Neural cell (in vitro differentiated cells): ENCODE measurements at regions not wholly inside any gene's neighbourhood (a gene's known extent, or its start where the extent isn't known, plus 50 kb on each side); places are given as distances from the start of the nearest gene placed in this dataset.

Experiments
- H2AFZ ChIP-seq: fragments of 200-600, 300-800 bp; sonication (generic), shearing (Covaris generic); 2 replicates; pipeline ENCODE4 v1.6.0; 2014; ENCODE audit warnings: low read depth, mild to moderate bottlenecking, antibody characterized with exemption, low read length, moderate library complexity
- H3F3A ChIP-seq: fragments of 200-600 bp; shearing (Covaris generic); 2 replicates; pipeline ENCODE4 v1.6.1; 2016; ENCODE audit warnings: mild to moderate bottlenecking, moderate library complexity, mixed read lengths, antibody characterized with exemption, low read length; ENCODE audit not compliant: insufficient read depth, poor library complexity, severe bottlenecking
- H3K27ac ChIP-seq: fragments of 200-600, 300-800 bp; sonication (generic), shearing (Covaris generic); 2 replicates; pipeline ENCODE4 v1.5.1; 2014; ENCODE audit warnings: mild to moderate bottlenecking, low read length, moderate library complexity
- H3K27me3 ChIP-seq: fragments of 300-800, 200-600 bp; sonication (generic), shearing (Covaris generic); 2 replicates; pipeline ENCODE4 v1.6.0; 2014; ENCODE audit warnings: mild to moderate bottlenecking, low read depth, low read length, moderate library complexity; ENCODE audit not compliant: insufficient read depth
- H3K36me3 ChIP-seq: fragments of 300-800, 200-600 bp; sonication (generic), shearing (Covaris generic); 2 replicates; pipeline ENCODE4 v1.5.1; 2014; ENCODE audit warnings: mild to moderate bottlenecking, antibody characterized with exemption, low read length, moderate library complexity; ENCODE audit not compliant: insufficient read depth
- H3K4me2 ChIP-seq: fragments of 300-800, 200-600 bp; sonication (generic), shearing (Covaris generic); 2 replicates; pipeline ENCODE4 v1.6.0; 2014; ENCODE audit warnings: mild to moderate bottlenecking, low read length
- H3K4me3 ChIP-seq: fragments of 300-800, 200-600 bp; sonication (generic), shearing (Covaris generic); 2 replicates; pipeline ENCODE4 v1.5.1; 2014; ENCODE audit warnings: mild to moderate bottlenecking, low read length, moderate library complexity
- H3K79me2 ChIP-seq: fragments of 200-600 bp; shearing (Covaris generic); replicated peaks from 2 replicates; pipeline ENCODE4 v1.6.0; 2014; ENCODE audit warnings: mild to moderate bottlenecking, low read length, moderate library complexity; ENCODE audit not compliant: insufficient read depth
- H3K9ac ChIP-seq: fragments of 300-800, 200-600 bp; sonication (generic), shearing (Covaris generic); 2 replicates; pipeline ENCODE4 v1.6.1; 2016; ENCODE audit warnings: mild to moderate bottlenecking, low read length, mixed read lengths
- H3K9me2 ChIP-seq: fragments of 200-600 bp; shearing (Covaris generic); 2 replicates; pipeline ENCODE4 v1.6.1; 2016; ENCODE audit warnings: mild to moderate bottlenecking, low read length, mixed read lengths; ENCODE audit not compliant: insufficient read depth
- H3K9me3 ChIP-seq: fragments of 200-600, 300-800 bp; sonication (generic), shearing (Covaris generic); 2 replicates; pipeline ENCODE4 v1.6.1; 2016; ENCODE audit warnings: mild to moderate bottlenecking, mixed run types, low read length, moderate library complexity, mixed read lengths
- H4K20me1 ChIP-seq: fragments of 200-600 bp; shearing (Covaris generic); 2 replicates; pipeline ENCODE4 v1.6.1; 2016; ENCODE audit warnings: mild to moderate bottlenecking, mixed run types; ENCODE audit not compliant: insufficient read depth
- EP300 ChIP-seq: fragments of 450-650 bp; conservative IDR thresholded peaks from 2 replicates; pipeline ENCODE4 v1.6.1; 2014; ENCODE audit warnings: antibody characterized with exemption, mild to moderate bottlenecking, moderate library complexity; ENCODE audit not compliant: poor library complexity, severe bottlenecking
- EZH2 ChIP-seq: fragments of 200-600, 300-800 bp; shearing (Covaris generic), sonication (generic); IDR thresholded peaks from 2 replicates; pipeline ENCODE4 v1.6.1; 2014; ENCODE audit warnings: antibody characterized with exemption, low read length, borderline replicate concordance, mild to moderate bottlenecking; ENCODE audit not compliant: insufficient read depth, poor library complexity, severe bottlenecking
- MXI1 ChIP-seq: fragments of 450-650 bp; conservative IDR thresholded peaks from 2 replicates; pipeline ENCODE4 v1.6.1; 2014; ENCODE audit warnings: antibody characterized with exemption, mild to moderate bottlenecking; ENCODE audit not compliant: poor library complexity, severe bottlenecking
- POLR2AphosphoS5 ChIP-seq: IDR thresholded peaks from 2 replicates; pipeline ENCODE4 v1.6.1; 2012
- RAD21 ChIP-seq: fragments of 450-650 bp; conservative IDR thresholded peaks from 2 replicates; pipeline ENCODE4 v1.6.1; 2014; ENCODE audit warnings: antibody characterized with exemption, mild to moderate bottlenecking, moderate library complexity
- REST ChIP-seq: IDR thresholded peaks from 2 replicates; pipeline ENCODE4 v1.6.1; 2012; ENCODE audit warnings: borderline replicate concordance
- SMC3 ChIP-seq: fragments of 450-650 bp; conservative IDR thresholded peaks from 2 replicates; pipeline ENCODE4 v1.6.1; 2014; ENCODE audit warnings: antibody characterized with exemption, mild to moderate bottlenecking, moderate library complexity; ENCODE audit not compliant: poor library complexity
- TAF1 ChIP-seq: IDR thresholded peaks from 2 replicates; pipeline ENCODE4 v1.6.1; 2012; ENCODE audit warnings: low read depth
- TF ChIP-seq, protein P1 (sequence below): fragments of 450-650 bp; IDR thresholded peaks from 2 replicates; pipeline ENCODE4 v1.5.1; 2014; ENCODE audit warnings: antibody characterized with exemption, mild to moderate bottlenecking, moderate library complexity; ENCODE audit not compliant: poor library complexity, severe bottlenecking

DNA sequence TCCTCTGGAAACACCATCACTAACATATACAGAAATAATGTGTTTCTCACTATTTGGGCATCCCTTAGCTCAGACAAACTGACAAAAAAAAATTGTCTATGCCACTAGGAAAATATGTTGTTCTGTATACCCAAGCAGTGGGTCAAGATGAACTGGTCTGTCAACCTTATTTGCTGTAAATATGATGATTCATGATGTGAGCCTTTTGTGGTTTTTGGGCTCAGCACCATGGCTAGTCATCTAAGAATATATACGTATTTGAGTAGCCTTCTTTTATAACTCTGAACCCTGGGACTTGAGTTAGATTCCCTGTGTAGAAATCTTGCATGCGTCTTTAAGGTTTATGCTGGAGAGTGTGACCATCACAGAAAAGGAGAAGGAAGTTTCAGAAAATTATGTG lies 841.6 kb downstream of the CDY2B start:
- H3K27ac ChIP-seq: no peak overlapping the region
- H3K9ac ChIP-seq: no peak overlapping the region
- no peaks in the 10 kb centered on the region for H3K27me3 ChIP-seq
- no peak for TF ChIP-seq SMC3
- no peak for TF ChIP-seq REST
- TF ChIP-seq TAF1: no peak
- TF ChIP-seq, protein P1, sequence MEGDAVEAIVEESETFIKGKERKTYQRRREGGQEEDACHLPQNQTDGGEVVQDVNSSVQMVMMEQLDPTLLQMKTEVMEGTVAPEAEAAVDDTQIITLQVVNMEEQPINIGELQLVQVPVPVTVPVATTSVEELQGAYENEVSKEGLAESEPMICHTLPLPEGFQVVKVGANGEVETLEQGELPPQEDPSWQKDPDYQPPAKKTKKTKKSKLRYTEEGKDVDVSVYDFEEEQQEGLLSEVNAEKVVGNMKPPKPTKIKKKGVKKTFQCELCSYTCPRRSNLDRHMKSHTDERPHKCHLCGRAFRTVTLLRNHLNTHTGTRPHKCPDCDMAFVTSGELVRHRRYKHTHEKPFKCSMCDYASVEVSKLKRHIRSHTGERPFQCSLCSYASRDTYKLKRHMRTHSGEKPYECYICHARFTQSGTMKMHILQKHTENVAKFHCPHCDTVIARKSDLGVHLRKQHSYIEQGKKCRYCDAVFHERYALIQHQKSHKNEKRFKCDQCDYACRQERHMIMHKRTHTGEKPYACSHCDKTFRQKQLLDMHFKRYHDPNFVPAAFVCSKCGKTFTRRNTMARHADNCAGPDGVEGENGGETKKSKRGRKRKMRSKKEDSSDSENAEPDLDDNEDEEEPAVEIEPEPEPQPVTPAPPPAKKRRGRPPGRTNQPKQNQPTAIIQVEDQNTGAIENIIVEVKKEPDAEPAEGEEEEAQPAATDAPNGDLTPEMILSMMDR: no peak
- TF ChIP-seq RAD21: no peak
- TF ChIP-seq MXI1: no peak
- TF ChIP-seq EP300: no peak
- TF ChIP-seq POLR2AphosphoS5: no peak
- no peak for TF ChIP-seq EZH2
- H4K20me1 ChIP-seq: no peaks in the 10 kb centered on the region
- no peaks in the 10 kb centered on the region for H3K9me3 ChIP-seq
- H3K4me3 ChIP-seq: no peak overlapping the region
- no peaks in the 10 kb centered on the region for H3K36me3 ChIP-seq
- no peaks in the 10 kb centered on the region for H3K9me2 ChIP-seq
- no peak overlapping the region for H2AFZ ChIP-seq
- H3K4me2 ChIP-seq: no peak overlapping the region
- no peaks in the 10 kb centered on the region for H3K79me2 ChIP-seq
- H3F3A ChIP-seq: no peaks in the 10 kb centered on the region

- no peaks in the 10 kb centered on the region for H3F3A ChIP-seq
- no peak overlapping the region for H3K27ac ChIP-seq
- no peak overlapping the region for H3K9ac ChIP-seq
- H3K79me2 ChIP-seq: no peaks in the 10 kb centered on the region
- H3K36me3 ChIP-seq: no peaks in the 10 kb centered on the region
- TF ChIP-seq EZH2: no peak
- TF ChIP-seq SMC3: no peak
- TF ChIP-seq REST: no peak
- no peak for TF ChIP-seq POLR2AphosphoS5
- no peak for TF ChIP-seq MXI1
- TF ChIP-seq, protein P1: no peak
- TF ChIP-seq TAF1: no peak
- TF ChIP-seq EP300: no peak
- no peak for TF ChIP-seq RAD21
- H3K9me2 ChIP-seq: no peaks in the 10 kb centered on the region
- H2AFZ ChIP-seq: no peak overlapping the region
- no peak overlapping the region for H3K4me2 ChIP-seq
- H3K4me3 ChIP-seq: no peak overlapping the region
- H3K27me3 ChIP-seq: no peaks in the 10 kb centered on the region
- no peaks in the 10 kb centered on the region for H3K9me3 ChIP-seq
- H4K20me1 ChIP-seq: no peaks in the 10 kb centered on the region
These were observed 861.9 kb downstream of the CDY2B start for GRCh38 chrY:17018126-17018525.
